WTC11 (cell line): ENCODE measurements at regions not wholly inside any gene's neighbourhood (a gene's known extent, or its start where the extent isn't known, plus 50 kb on each side); places are given as distances from the start of the nearest gene placed in this dataset.

ENCODE experiments used
- ATF2 ChIP-seq: sonication (generic); formaldehyde crosslinking; IDR thresholded peaks from 2 replicates; pipeline ENCODE4 v1.8.1; 2022; ENCODE audit warnings: low read depth, missing genetic modification reagents, borderline replicate concordance
- CTCF ChIP-seq: fragments of 200-600 bp; IDR thresholded peaks from 2 replicates; pipeline ENCODE4 v1.8.0; 2022; ENCODE audit warnings: antibody characterized with exemption

GRCh38 chr6:61192610-61193009 is 1093.4 kb downstream of the KHDRBS2 start:
- no peak for TF ChIP-seq CTCF
- TF ChIP-seq ATF2 (CRISPR knock-in tag): no peak
